ENCODE measurements at regions not wholly inside any gene's neighbourhood (a gene's known extent, or its start where the extent isn't known, plus 50 kb on each side); places are given as distances from the start of the nearest gene placed in this dataset.
"Not testable (repeated sequence)": the region's sequence is repeated elsewhere in the genome, so short reads cannot be mapped to it uniquely, and the experiment has no call there.

DNA sequence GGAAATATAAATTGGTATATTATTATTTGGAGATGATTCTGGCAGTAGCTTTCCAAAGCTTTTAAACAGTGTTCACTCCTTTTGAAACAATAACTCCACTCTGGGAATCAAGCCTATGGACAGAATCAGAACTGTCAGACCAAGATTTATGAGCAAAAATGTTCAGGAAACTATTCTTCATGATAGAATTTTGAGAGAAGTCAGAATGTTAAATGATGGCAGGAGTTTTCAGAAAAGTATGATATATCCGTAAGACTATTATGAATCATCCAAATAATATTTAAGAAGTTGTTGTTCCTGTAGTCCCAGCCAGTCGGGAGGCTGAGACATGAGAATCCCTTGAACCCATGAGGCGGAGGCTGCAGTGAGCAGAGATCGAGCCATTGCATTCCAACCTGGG lies 50.5 kb upstream of the ADGRG2 start:
- no peak for DNase-seq

DNA sequence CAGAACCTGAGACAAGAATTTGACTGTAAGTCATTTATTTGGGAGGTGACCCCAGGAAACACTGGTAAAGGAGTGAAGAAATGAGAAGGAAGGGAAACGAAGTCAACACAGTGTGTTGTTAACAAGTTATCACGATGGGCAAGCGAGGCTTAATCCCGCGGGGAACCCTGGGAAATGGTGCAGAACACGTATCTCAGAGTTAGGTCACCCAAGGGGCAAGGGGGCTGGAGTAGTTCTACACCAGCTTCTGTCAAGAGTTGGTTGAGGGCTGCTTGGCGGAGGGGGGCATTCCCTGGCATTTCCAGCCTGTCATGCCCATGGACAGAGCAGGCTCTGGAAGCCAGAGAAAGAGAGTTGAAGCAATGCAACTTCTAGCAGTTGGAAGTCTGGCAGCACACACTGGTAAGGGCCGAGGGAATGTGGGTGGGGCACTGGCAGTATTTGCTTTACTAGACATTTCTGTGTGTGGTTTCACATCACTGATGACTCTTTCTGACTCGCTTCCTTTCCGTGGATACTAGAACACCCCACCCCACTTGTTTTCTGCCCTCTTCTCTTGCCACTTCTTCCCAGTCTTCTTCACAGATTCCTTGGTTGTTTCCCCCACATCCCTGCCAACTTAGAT lies 52.2 kb upstream of the ADGRG2 start:
- DNase-seq, result no peak

DNA sequence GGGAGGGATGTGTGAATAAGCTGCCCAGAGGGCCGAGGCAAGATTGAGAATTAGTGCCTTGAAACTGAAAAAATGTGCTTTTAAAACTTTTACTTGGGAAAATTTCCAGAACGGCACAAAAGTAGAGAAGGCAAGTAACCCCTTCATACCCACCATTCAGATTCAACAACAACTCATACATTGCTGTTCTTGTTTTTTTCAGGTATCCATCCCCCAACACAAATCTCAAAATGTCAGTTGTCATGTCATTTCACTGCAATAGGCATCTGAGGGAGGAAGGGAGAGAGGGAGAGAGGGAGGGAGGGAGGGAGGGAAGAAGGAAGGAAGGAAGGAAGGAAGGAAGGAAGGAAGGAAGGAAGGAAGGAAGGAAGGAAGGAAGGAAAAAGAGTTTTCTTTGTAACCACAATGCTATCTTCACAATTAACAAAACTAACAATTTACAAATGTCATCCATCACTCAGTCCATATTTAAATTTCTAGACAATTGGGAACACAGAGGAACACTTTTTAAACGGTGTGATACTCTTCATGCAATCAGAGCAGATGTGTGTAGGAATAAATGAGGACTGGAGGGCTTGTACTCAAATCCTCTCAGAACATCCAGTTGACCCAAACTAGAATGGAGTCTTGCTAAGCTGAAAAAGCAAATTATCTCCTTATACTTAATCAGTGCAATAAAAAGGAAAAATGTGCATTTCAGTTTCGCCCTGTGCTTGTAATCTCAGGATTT lies 54.8 kb upstream of the ADGRG2 start:
- DNase-seq, result no peak

DNA sequence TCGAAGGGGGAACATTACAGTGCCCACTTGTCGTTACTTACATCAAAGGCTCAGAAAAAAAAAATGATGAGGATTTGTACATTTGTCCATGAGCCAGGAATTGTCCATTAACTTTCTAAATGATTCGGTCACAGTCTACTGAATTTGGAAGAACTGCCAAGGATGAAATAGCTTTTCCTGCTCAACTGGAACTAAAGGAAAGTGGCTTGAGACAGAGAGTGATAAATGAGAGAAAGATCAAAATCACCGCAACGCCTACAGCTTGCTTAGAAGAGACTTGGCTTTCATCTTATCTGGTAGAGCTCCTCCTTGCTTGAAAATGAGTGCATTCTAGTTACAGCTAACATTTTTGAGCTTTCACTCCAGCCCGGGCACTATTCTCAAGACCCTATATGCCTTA lies 55.5 kb upstream of the ADGRG2 start:
- DNase-seq, result no peak

DNA sequence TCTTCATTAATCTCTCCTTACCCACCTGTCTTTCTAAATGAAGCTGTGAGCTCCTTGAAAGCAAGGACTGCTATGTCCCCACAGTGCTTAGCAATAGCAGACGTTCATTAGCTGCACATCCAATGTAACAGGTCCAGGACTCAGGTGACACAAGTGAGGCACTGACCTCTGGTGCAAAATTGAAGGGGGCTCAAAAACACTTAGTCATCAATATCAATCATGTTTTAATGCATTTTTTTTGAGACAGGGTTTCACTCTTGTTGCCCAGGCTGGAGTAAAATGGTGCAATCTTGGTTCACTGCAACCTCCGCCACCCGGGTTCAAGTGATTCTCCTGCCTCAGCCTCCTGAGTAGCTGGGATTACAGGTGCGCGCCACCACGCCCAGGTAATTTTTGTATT lies 56.1 kb upstream of the ADGRG2 start:
- DNase-seq, result no peak

DNA sequence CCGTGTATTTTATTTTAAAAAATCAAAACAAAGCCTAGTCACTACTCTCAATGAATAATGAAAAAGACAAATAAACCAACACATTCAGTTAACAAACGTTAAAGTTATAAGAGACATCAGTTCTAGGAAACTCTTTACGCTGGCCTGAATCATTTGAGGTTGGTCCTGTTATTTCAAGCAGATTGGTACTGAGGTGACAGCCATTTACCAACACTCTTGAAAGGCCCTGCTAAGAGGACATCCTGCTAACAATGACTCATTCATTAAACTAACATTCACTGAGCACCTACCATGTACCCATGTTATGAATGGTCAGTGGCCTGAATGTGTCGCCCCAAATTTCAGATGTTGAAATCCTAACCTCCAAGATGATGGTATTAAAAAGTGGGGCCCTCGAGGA lies 57.1 kb upstream of the ADGRG2 start:
- no peak for DNase-seq

DNA sequence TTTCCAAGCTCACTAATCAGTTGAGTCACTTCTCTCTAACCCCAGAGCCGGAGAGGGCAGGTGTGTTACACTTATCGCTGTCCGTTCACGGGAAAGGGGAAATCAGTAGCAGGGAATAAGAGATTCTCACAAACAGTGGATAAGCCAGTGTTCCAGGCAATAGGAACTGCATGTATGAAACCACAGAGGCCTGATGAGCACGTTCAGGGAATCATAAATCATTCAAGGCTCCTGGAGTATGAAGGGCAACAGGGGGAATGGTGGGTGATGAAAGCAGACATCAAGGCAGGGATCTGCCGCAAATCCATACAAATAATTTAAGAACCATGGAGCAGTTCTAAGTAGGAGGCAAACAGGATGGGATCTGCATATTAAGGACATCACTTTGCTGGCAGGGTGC lies 59.1 kb upstream of the ADGRG2 start:
- no peak for DNase-seq

DNA sequence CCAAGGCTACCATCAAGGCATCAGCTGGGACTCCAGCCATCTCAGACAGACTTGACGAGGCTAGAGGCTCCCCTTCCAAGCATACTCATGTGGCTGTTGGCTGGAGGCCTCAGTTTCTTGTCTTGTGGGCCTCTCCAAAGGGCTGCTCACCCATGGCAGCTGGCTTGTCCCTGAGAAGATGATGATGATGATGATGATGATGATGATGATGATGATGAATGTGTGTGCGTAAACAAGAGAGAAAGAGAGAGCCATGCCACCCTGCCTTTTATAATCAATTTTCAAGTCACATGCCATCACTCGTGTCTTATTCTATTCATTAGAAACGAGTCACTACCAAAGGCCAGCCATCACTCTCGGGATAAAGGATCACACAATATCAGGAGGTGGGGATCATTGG lies 60.5 kb upstream of the ADGRG2 start:
- no peak for DNase-seq

DNA sequence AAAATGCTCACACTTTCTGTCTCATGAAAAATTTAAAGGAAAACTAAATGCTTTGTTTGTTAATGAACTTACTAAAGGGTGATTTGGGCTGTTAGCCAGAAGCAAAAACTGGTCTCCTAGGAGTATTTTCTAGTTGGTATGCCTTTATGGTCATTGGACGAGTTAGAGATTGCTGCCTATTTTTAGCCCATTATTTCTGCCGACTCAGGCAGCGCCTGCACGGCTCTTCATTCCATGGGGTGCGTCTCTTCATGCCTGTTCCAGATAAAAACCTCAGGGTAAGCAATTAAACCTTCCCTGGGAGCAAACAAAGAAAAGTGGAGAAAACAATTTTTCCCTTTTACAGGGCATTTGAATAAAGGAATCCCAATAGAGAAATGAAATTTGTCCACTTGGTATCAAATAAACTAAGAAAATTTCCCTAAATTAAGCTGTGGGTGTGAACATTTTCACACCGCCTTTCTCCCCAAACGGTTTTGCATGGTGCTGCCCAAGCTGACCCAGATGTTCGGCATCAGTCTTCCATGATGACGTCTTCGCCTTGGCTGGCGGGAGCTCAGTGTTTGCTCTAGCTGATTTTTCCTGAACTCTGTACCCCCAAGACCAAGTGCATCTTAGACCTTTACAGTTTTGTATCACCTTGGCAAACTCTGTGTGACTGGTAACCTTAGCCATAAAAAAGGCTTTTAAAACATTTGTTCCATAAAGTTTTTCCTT lies 61.7 kb upstream of the ADGRG2 start:
- DNase-seq, result no peak

DNA sequence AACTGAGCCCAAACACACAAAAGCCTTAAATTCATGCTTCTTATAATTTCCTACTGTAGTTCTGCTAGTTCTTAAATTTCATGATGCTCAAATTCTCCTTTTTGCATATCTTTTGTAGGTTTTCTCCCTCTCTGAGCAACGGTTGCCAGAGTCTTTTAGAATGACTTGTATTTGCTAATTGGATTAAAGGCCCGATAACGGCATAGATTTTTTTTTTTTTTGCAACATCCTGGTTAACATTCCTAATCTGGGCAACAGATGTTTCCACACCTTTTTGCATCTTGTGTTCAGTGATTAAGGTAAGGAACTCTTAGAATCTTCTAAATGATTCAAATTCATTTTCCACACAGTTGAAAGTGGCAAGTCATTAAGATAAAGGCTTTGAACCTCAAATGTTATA lies 66.3 kb upstream of the ADGRG2 start:
- no peak for DNase-seq

DNA sequence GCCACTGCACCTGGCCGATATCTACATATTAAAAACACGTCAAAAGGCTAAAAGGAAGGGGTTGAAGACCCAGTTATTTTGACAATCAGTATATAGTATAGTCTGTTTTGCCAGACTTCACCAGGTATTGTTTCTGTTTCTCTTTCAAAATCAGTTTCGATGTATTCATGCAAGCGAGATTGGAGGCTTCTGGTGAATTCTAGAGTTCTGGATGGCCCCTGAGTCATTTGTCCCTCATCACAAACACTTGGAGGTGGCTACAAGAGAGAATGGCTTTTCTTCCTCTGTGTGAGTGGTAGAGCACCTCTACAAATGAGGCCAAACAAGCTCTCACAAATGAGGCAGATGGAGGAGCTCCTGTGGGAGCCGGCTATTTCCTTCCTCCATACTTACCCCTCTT lies 68.6 kb upstream of the ADGRG2 start:
- DNase-seq, result no peak

DNA sequence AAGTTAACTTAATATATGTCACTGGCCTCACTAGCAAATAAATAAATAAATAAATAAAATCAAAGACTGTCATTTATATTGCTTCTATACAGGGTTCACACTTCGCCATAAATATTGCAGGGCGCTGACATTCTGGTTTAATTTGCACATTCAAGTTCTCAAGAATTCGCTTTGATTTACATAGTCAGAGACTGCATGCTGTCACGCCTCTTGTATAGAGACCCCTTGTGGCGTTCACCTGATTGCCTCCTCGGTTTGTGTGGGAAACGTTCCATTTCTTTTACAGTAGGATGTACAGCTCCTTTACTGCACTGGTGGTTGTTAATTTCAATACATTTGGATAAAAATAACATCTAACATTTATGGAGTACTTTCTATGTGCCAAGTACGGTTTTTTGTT lies 71.3 kb upstream of the ADGRG2 start:
- DNase-seq, result no peak

DNA sequence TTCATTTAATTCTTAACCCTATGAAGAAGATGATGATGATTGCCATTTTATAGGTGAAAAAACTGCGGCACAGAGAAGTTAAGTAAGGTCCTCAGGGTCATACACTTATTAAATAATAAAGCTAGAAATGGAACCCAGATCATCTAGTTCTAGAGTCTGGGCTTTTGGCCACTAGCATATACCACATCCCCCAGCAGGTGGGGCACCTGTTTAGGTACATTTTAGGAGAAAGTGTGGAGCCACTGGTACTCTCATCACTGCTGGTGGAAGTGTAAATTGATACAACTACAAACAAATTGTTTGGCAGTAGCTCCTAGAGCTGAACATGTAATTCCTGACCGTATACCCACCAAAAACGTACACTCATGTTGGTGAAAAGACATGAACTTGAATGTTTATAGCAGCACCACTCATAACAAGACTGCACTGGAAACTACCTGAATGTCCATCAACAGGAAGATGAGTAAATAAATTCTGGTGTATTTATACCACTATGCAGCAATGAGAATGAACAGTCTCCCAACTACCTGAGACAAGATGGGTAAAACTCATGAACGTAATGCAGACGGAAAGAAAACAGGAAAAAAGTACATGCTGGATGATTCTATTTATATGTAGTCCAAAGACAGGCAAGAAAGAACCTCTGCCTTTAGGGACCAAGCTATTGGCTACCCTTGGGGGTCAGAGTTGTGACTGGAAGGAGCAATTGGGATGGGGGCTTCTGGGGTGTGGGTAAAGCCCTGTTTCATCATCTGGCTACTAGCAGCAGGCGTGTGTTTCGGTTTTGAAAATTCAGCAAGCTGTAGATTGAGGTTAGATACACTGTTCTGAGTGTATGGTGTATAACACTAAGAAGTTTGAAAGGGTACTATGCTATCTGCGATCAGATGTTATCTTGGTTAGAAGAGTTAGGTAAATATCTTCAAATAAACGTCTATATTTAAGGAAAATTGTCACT lies 72.3 kb upstream of the ADGRG2 start:
- no peak for DNase-seq

DNA sequence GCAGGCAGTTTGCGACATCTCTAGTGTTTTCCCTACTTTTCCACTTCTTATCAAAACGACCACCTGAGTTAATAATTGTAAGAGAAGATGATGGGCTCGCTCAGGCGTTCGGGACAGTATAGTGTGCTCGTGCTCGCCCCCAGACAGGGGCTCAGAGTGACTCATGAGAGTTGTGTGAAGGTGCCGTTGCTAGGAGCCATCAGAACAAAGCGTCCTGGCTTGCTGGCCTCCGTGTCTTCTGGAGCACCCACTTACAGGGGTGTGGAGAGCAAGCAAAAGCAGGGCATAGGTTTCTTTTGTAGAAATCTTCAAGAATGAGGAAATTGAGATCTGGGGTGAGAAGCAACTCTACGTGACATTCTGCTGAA lies 73.0 kb upstream of the ADGRG2 start:
- no peak for DNase-seq

DNA sequence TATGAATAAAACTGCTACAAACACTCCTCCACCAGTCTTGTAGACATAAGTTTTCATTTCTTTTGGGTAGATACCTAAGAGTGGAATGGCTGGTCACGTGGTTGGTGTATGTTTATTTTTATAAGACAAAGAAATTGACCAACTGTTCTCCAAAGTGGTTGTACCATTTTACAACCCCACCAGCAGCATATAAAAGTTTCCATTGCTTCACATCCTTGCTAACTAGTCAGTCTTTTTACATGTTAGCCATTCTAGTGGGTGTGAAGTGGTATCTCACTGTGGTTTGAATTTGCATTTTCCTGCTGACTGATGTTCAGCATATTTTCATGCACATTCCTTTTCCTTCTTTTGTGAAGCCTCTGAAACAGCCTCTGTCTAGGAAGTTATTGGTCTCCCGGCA lies 76.2 kb upstream of the ADGRG2 start:
- DNase-seq, result no peak

DNA sequence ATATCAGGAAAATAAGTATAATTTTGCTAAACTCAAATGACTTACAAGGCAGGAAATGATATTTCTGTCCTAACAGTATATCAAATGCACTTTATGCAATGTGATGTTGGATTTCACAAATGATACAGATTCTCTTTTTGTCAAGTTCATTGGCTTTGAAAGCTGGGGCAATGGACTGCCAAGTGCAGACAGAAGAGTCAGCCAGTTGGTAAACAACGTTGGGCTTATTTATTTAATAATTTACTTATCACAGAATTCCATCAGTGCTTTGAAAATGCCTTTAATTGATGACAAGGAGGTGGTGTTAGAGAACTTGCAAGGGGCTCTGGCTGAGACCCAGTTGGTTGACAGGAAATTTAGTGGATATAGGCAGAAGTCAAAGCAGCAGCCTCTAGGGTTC lies 79.9 kb upstream of the ADGRG2 start:
- no peak for DNase-seq

DNA sequence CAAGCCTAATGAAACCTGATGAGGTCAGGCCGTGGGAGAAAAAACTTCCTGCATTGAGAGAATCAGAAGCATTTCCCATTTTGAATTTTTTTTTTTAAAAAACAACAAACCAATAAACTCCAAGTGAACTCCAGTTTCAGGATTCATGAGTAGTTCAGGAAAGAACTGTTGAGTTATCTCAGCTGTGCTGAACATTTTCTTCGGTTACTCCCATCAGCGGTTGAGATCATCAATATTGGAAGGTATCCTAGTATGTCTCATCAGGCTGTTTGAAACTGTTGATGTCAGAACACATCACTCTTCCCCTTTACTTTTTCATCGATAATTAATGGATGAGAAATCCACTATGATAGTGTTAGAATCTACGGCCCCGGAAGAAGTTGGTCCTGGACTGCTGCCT lies 82.4 kb upstream of the ADGRG2 start:
- DNase-seq, result no peak

DNA sequence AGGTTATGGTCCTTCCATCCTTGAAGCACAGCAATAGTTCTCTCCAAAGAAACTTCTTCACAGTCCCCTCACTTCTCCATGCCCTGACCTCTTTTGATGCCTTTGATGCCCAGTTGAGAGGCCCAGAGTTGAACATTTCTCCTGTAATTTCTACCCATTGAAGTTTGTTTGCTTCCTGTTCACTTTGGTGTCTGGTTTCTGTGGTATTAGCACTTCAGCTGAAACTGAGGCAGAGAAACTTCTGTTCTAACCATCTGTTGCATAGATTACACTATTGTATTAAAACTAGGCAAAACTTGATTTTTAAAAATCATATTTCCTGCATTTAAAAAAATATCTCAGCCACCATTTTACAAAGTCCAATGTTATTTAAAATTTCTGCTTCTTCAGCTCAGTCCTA lies 89.8 kb upstream of the ADGRG2 start:
- no peak for DNase-seq

DNA sequence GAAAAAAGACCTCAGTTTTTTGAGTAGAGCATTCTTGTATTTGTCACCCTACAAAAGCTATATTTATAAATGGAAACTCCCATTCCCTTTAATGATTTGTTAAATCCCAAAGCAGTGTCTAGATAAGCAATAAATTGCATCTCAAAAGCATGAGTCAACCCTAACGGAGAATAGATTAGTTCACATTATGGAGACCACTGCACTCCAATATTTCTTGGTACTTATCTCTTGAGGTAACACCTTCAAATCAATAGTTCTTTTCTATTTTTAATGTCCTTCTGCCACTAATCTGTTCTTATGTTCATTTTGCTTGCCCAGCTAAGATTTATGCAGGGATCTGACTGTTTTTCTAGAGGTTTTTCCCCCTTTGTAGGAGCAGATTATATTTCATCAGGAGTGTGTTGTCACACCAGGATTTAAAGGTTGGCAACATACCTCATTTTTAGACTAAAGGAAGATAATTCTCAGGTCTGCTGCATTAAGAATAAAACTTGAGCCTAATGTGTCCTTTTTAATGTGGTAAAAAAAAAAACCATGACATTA lies 91.4 kb upstream of the ADGRG2 start:
- DNase-seq, result no peak

DNA sequence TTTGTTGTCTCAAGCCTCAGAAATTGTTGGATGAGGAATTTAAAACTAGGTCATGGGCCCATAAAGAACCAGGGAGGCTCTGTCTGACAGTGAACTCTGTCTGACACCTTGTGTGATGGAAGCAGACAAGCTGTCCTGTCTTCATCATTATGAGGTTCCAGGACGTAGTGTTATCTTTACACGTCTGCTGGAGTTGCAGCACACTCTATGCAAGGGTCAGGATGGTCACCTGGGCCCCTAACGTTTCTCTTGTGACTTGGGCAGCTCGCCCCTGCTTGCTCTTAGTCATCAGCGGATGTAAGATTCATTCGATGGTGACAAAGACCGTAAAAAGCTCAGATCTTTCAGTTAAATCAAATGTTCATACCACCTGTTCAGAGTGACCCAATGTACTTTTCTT lies 92.0 kb upstream of the ADGRG2 start:
- DNase-seq, result no peak

DNA sequence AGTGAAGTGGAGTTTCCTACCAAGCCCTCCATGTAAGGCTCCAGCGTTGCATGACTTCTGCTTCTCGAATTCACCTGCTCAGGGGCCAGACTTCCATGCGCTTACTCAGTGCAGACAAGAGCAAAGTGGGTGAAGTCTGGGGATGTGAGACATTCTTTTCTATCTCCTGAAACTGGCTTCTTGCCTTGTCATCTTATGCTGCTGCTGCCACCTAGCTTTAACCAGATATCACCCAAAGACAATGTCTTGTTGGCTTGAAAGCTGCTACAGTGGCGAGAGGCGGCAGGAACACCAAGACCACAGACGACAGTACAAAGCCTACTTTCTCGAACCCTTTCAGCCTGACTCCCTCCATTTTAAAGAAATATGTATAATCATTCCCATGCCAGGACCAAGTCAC lies 103.6 kb upstream of the ADGRG2 start:
- DNase-seq, result peak in 1 of 2 donors; percentile 5

DNA sequence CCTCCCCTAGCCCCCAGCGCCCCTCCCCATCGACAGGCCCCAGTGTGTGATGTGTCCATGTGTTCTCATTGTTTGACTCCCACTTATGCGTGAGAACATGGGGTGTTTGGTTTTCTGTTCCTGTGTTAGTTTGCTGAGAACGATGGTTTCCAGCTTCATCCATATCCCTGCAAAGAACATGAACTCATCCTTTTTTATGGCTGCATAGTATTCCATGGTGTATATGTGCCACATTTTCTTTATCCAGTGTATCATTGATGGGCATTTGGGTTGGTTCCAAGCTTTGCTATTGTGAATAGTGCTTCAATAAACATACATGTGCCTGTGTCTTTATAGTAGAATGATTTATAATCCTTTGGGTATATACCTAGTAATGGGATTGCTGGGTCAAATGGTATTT lies 107.6 kb upstream of the ADGRG2 start:
- DNase-seq, result not testable (repeated sequence)

DNA sequence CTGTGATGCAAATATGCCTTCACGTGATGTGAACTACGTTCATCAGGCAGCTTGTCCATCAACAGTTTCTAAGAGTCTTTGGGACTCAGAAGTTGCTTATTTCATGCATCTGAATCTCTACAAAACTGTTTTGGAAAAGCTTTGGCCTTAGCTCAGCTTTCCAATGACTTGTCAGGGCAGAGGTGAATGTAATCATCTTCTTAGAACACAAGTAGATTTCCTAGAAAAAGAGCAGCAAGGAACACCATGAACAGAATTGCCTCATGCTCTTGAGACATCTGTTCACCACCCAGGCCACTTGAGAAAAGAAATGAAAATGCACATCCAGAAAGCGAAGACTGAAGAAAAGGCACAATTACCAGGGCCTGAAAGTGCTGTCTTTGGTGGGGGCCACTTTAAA lies 105.8 kb upstream of the PDHA1 start:
- no peak for DNase-seq

All from CD4-positive, alpha-beta T cell treated with Interferon alpha-2 for 1 hour (primary cell).